GM23338 (cell line): ENCODE measurements at regions not wholly inside any gene's neighbourhood (a gene's known extent, or its start where the extent isn't known, plus 50 kb on each side); places are given as distances from the start of the nearest gene placed in this dataset.

ENCODE experiments used
- ATAC-seq: fragments of 200-7000 bp; cut with Tn5 transposase; 3 replicates; pipeline ENCODE4 v1.9.1; 2020
- DNase-seq: peaks from one replicate; pipeline ENCODE4 v3.0.0-alpha.2; 2015; ENCODE audit warnings: low spot score
- H2AFZ ChIP-seq: fragments of 200-600 bp; sonication (generic); 2 replicates; pipeline ENCODE4 v1.8.0; 2016; ENCODE audit warnings: antibody characterized with exemption, mild to moderate bottlenecking, moderate library complexity
- H3F3A ChIP-seq: fragments of 200-600 bp; sonication (generic); replicated peaks from 2 replicates; pipeline ENCODE4 v1.8.0; 2017; ENCODE audit warnings: antibody characterized with exemption, mixed run types, low read depth
- H3K27ac ChIP-seq: fragments of 200-600 bp; sonication (generic); 2 replicates; pipeline ENCODE4 v1.6.1; 2016; ENCODE audit warnings: low read depth
- H3K27me3 ChIP-seq: fragments of 200-600 bp; sonication (generic); 2 replicates; pipeline ENCODE4 v1.8.0; 2016; ENCODE audit warnings: mild to moderate bottlenecking, mixed run types, moderate library complexity; ENCODE audit not compliant: insufficient read depth
- H3K36me3 ChIP-seq: fragments of 200-600 bp; sonication (generic); 2 replicates; pipeline ENCODE4 v1.8.0; 2016; ENCODE audit warnings: mild to moderate bottlenecking; ENCODE audit not compliant: insufficient read depth
- H3K4me1 ChIP-seq: fragments of 200-600 bp; sonication (generic); 2 replicates; pipeline ENCODE4 v1.8.0; 2016; ENCODE audit warnings: mild to moderate bottlenecking, moderate library complexity; ENCODE audit not compliant: insufficient read depth
- H3K4me2 ChIP-seq: fragments of 200-600 bp; sonication (generic); 2 replicates; pipeline ENCODE4 v1.7.1; 2017; ENCODE audit warnings: mixed run types
- H3K4me3 ChIP-seq: fragments of 200-600 bp; sonication (generic); 2 replicates; pipeline ENCODE4 v1.6.1; 2016; ENCODE audit warnings: mixed run types
- H3K79me2 ChIP-seq: fragments of 200-600 bp; sonication (generic); replicated peaks from 2 replicates; pipeline ENCODE4 v1.8.0; 2017; ENCODE audit warnings: mild to moderate bottlenecking; ENCODE audit not compliant: insufficient read depth
- H3K9me2 ChIP-seq: fragments of 200-600 bp; sonication (generic); 2 replicates; pipeline ENCODE4 v1.8.0; 2017; ENCODE audit not compliant: insufficient read depth
- H4K20me1 ChIP-seq: fragments of 200-600 bp; sonication (generic); replicated peaks from 2 replicates; pipeline ENCODE4 v1.8.0; 2017; ENCODE audit warnings: mild to moderate bottlenecking; ENCODE audit not compliant: insufficient read depth
- H3K27ac Mint-ChIP-seq: 2 replicates; pipeline ENCODE4 v1.8.0; 2020; ENCODE audit warnings: inconsistent platforms, mild to moderate bottlenecking, moderate library complexity, mixed read lengths
- H3K27me3 Mint-ChIP-seq: 3 replicates; pipeline ENCODE4 v1.8.0; 2022; ENCODE audit warnings: low read depth, mild to moderate bottlenecking, moderate library complexity, mixed read lengths, inconsistent platforms; ENCODE audit not compliant: insufficient read depth, poor library complexity
- H3K36me3 Mint-ChIP-seq: 3 replicates; pipeline ENCODE4 v1.8.0; 2021; ENCODE audit warnings: low read depth, mild to moderate bottlenecking, inconsistent platforms, moderate library complexity, mixed read lengths
- H3K4me1 Mint-ChIP-seq: 3 replicates; pipeline ENCODE4 v1.8.0; 2020; ENCODE audit warnings: mild to moderate bottlenecking, inconsistent platforms, mixed read lengths
- H3K4me3 Mint-ChIP-seq: 3 replicates; pipeline ENCODE4 v1.8.0; 2021; ENCODE audit warnings: moderate library complexity, mild to moderate bottlenecking, inconsistent platforms, mixed read lengths
- H3K9me3 Mint-ChIP-seq: 3 replicates; pipeline ENCODE4 v1.8.0; 2020; ENCODE audit warnings: moderate library complexity, mild to moderate bottlenecking, inconsistent platforms, mixed read lengths
- CREB1 ChIP-seq: fragments of 250-450 bp; sonication (Bioruptor Pico); IDR thresholded peaks from 2 replicates; pipeline ENCODE4 v1.5.0; 2020; ENCODE audit warnings: low read depth, mild to moderate bottlenecking, moderate library complexity
- EZH2 ChIP-seq: fragments of 200-600 bp; sonication (generic); IDR thresholded peaks from one replicate; pipeline ENCODE4 v1.8.0; 2017; ENCODE audit warnings: antibody characterized with exemption, mild to moderate bottlenecking, low read depth; ENCODE audit not compliant: unreplicated experiment
- EZH2phosphoT487 ChIP-seq: fragments of 200-600 bp; sonication (generic); IDR thresholded peaks from one replicate; pipeline ENCODE4 v1.8.1; 2018; ENCODE audit warnings: antibody characterized with exemption; ENCODE audit not compliant: unreplicated experiment
- NANOG ChIP-seq: IDR thresholded peaks from 2 replicates; pipeline ENCODE4 v1.6.1; 2016; ENCODE audit warnings: antibody characterized with exemption, borderline replicate concordance
- POLR2AphosphoS5 ChIP-seq: IDR thresholded peaks from 2 replicates; pipeline ENCODE4 v1.6.1; 2016; ENCODE audit warnings: antibody characterized with exemption, low read depth
- STAT1 ChIP-seq: IDR thresholded peaks from one replicate; pipeline ENCODE4 v1.6.1; 2016; ENCODE audit warnings: antibody characterized with exemption; ENCODE audit not compliant: unreplicated experiment
- ZNF114 ChIP-seq: fragments of 250-450 bp; sonication (Bioruptor Pico); IDR thresholded peaks from 2 replicates; pipeline ENCODE4 v1.5.0; 2020; ENCODE audit warnings: mild to moderate bottlenecking, moderate library complexity
- ZNF331 ChIP-seq: fragments of 250-450 bp; sonication (Bioruptor Pico); IDR thresholded peaks from 2 replicates; pipeline ENCODE4 v1.5.0; 2020; ENCODE audit warnings: low read depth, mild to moderate bottlenecking, moderate library complexity
- TF ChIP-seq, protein P1 (sequence below): IDR thresholded peaks from 2 replicates; pipeline ENCODE4 v1.6.1; 2016; ENCODE audit warnings: antibody characterized with exemption
- TF ChIP-seq, protein P2 (sequence below): fragments of 250-450 bp; sonication (Bioruptor Pico); IDR thresholded peaks from 2 replicates; pipeline ENCODE4 v1.5.0; 2020; ENCODE audit warnings: mild to moderate bottlenecking, moderate library complexity
- TF ChIP-seq, protein P3 (sequence below), 2 experiments: fragments of 200-600 bp in 1 of 2; sonication (generic) in 1 of 2; conservative IDR thresholded peaks; 2 replicates each; pipeline versions ENCODE4 v1.5.1 to v1.6.1; 2016 to 2017; ENCODE audit warnings: antibody characterized with exemption in 2 of 2, low read depth in 2 of 2, mild to moderate bottlenecking in 2 of 2, moderate library complexity in 1 of 2
- TF ChIP-seq, protein P4 (sequence below): IDR thresholded peaks from one replicate; pipeline ENCODE4 v1.6.1; 2018; ENCODE audit warnings: antibody characterized with exemption; ENCODE audit not compliant: unreplicated experiment

DNA sequence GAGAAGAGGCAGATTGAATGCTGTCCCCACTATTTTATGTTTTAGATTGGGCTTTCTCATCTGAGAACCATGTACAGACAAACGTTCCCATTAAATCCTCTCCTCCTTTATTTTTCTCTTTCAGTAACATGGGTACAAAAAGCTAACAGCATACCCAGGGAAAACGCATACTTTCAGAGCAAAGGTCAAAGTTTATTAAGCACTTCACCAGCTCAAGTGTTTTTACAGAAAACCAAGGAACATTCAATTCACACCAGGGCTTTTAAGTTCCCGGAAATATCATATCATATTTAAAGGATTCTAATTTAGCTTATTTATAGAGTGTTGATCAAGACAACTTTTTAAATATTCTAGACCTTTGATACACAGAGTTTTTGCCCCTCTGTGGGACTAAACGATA, 271.5 kb upstream of the C1orf87 start:
- Histone ChIP-seq H3K4me1 (no peaks in the 10 kb centered on the region), H3K27me3 (no peaks in the 10 kb centered on the region), H3K4me3 (no peak overlapping the region), H2AFZ (no peak overlapping the region), H3K4me2 (no peak overlapping the region), H3K79me2 (no peaks in the 10 kb centered on the region), H3K27ac (no peak overlapping the region), H3F3A (no peaks in the 10 kb centered on the region), H4K20me1 (no peaks in the 10 kb centered on the region), H3K9me2 (no peaks in the 10 kb centered on the region), H3K36me3 (no peaks in the 10 kb centered on the region)
- no peak overlapping the region for H3K4me3 Mint-ChIP-seq
- no peaks in the 10 kb centered on the region for H3K9me3 Mint-ChIP-seq
- no peak overlapping the region for H3K27ac Mint-ChIP-seq
- no peaks in the 10 kb centered on the region for H3K27me3 Mint-ChIP-seq
- H3K36me3 Mint-ChIP-seq, result no peaks in the 10 kb centered on the region
- ATAC-seq, result no peak
- TF ChIP-seq STAT1, result no peak
- TF ChIP-seq, protein P1, sequence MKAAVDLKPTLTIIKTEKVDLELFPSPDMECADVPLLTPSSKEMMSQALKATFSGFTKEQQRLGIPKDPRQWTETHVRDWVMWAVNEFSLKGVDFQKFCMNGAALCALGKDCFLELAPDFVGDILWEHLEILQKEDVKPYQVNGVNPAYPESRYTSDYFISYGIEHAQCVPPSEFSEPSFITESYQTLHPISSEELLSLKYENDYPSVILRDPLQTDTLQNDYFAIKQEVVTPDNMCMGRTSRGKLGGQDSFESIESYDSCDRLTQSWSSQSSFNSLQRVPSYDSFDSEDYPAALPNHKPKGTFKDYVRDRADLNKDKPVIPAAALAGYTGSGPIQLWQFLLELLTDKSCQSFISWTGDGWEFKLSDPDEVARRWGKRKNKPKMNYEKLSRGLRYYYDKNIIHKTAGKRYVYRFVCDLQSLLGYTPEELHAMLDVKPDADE, result no peak
- TF ChIP-seq ZNF331, result no peak
- TF ChIP-seq CREB1 (CRISPR knock-in tag), result no peak
- TF ChIP-seq POLR2AphosphoS5, result no peak
- TF ChIP-seq, protein P2, sequence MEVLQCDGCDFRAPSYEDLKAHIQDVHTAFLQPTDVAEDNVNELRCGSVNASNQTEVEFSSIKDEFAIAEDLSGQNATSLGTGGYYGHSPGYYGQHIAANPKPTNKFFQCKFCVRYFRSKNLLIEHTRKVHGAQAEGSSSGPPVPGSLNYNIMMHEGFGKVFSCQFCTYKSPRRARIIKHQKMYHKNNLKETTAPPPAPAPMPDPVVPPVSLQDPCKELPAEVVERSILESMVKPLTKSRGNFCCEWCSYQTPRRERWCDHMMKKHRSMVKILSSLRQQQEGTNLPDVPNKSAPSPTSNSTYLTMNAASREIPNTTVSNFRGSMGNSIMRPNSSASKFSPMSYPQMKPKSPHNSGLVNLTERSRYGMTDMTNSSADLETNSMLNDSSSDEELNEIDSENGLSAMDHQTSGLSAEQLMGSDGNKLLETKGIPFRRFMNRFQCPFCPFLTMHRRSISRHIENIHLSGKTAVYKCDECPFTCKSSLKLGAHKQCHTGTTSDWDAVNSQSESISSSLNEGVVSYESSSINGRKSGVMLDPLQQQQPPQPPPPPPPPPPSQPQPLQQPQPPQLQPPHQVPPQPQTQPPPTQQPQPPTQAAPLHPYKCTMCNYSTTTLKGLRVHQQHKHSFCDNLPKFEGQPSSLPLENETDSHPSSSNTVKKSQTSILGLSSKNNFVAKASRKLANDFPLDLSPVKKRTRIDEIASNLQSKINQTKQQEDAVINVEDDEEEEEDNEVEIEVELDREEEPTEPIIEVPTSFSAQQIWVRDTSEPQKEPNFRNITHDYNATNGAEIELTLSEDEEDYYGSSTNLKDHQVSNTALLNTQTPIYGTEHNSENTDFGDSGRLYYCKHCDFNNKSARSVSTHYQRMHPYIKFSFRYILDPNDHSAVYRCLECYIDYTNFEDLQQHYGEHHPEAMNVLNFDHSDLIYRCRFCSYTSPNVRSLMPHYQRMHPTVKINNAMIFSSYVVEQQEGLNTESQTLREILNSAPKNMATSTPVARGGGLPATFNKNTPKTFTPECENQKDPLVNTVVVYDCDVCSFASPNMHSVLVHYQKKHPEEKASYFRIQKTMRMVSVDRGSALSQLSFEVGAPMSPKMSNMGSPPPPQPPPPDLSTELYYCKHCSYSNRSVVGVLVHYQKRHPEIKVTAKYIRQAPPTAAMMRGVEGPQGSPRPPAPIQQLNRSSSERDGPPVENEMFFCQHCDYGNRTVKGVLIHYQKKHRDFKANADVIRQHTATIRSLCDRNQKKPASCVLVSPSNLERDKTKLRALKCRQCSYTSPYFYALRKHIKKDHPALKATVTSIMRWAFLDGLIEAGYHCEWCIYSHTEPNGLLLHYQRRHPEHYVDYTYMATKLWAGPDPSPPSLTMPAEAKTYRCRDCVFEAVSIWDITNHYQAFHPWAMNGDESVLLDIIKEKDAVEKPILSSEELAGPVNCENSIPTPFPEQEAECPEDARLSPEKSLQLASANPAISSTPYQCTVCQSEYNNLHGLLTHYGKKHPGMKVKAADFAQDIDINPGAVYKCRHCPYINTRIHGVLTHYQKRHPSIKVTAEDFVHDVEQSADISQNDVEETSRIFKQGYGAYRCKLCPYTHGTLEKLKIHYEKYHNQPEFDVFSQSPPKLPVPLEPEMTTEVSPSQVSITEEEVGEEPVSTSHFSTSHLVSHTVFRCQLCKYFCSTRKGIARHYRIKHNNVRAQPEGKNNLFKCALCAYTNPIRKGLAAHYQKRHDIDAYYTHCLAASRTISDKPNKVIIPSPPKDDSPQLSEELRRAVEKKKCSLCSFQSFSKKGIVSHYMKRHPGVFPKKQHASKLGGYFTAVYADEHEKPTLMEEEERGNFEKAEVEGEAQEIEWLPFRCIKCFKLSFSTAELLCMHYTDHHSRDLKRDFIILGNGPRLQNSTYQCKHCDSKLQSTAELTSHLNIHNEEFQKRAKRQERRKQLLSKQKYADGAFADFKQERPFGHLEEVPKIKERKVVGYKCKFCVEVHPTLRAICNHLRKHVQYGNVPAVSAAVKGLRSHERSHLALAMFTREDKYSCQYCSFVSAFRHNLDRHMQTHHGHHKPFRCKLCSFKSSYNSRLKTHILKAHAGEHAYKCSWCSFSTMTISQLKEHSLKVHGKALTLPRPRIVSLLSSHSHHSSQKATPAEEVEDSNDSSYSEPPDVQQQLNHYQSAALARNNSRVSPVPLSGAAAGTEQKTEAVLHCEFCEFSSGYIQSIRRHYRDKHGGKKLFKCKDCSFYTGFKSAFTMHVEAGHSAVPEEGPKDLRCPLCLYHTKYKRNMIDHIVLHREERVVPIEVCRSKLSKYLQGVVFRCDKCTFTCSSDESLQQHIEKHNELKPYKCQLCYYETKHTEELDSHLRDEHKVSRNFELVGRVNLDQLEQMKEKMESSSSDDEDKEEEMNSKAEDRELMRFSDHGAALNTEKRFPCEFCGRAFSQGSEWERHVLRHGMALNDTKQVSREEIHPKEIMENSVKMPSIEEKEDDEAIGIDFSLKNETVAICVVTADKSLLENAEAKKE, result no peak
- TF ChIP-seq EZH2, result no peak
- no peak for TF ChIP-seq NANOG
- no peak for TF ChIP-seq ZNF114 (CRISPR knock-in tag)
- TF ChIP-seq, protein P3, sequence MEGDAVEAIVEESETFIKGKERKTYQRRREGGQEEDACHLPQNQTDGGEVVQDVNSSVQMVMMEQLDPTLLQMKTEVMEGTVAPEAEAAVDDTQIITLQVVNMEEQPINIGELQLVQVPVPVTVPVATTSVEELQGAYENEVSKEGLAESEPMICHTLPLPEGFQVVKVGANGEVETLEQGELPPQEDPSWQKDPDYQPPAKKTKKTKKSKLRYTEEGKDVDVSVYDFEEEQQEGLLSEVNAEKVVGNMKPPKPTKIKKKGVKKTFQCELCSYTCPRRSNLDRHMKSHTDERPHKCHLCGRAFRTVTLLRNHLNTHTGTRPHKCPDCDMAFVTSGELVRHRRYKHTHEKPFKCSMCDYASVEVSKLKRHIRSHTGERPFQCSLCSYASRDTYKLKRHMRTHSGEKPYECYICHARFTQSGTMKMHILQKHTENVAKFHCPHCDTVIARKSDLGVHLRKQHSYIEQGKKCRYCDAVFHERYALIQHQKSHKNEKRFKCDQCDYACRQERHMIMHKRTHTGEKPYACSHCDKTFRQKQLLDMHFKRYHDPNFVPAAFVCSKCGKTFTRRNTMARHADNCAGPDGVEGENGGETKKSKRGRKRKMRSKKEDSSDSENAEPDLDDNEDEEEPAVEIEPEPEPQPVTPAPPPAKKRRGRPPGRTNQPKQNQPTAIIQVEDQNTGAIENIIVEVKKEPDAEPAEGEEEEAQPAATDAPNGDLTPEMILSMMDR (conservative IDR thresholded peaks at IDR 0.05; ENCODE audit: low read depth in 2 of 2), result no peak
- TF ChIP-seq, protein P4, sequence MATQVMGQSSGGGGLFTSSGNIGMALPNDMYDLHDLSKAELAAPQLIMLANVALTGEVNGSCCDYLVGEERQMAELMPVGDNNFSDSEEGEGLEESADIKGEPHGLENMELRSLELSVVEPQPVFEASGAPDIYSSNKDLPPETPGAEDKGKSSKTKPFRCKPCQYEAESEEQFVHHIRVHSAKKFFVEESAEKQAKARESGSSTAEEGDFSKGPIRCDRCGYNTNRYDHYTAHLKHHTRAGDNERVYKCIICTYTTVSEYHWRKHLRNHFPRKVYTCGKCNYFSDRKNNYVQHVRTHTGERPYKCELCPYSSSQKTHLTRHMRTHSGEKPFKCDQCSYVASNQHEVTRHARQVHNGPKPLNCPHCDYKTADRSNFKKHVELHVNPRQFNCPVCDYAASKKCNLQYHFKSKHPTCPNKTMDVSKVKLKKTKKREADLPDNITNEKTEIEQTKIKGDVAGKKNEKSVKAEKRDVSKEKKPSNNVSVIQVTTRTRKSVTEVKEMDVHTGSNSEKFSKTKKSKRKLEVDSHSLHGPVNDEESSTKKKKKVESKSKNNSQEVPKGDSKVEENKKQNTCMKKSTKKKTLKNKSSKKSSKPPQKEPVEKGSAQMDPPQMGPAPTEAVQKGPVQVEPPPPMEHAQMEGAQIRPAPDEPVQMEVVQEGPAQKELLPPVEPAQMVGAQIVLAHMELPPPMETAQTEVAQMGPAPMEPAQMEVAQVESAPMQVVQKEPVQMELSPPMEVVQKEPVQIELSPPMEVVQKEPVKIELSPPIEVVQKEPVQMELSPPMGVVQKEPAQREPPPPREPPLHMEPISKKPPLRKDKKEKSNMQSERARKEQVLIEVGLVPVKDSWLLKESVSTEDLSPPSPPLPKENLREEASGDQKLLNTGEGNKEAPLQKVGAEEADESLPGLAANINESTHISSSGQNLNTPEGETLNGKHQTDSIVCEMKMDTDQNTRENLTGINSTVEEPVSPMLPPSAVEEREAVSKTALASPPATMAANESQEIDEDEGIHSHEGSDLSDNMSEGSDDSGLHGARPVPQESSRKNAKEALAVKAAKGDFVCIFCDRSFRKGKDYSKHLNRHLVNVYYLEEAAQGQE, result no peak
- no peak for TF ChIP-seq EZH2phosphoT487
- DNase-seq, result no peak
- H3K4me1 Mint-ChIP-seq, result no peaks in the 10 kb centered on the region
